IPS-15b (cell line): ENCODE measurements at regions not wholly inside any gene's neighbourhood (a gene's known extent, or its start where the extent isn't known, plus 50 kb on each side); places are given as distances from the start of the nearest gene placed in this dataset.

Source experiments
- H3K27me3 ChIP-seq: one replicate; pipeline ENCODE4 v1.6.1; 2013; ENCODE audit warnings: low read length; ENCODE audit not compliant: control insufficient read depth, insufficient read depth
- H3K36me3 ChIP-seq: one replicate; pipeline ENCODE4 v1.6.1; 2013; ENCODE audit warnings: low read length; ENCODE audit not compliant: control insufficient read depth, insufficient read depth
- H3K4me1 ChIP-seq: one replicate; pipeline ENCODE4 v1.6.1; 2013; ENCODE audit warnings: mild to moderate bottlenecking, low read length; ENCODE audit not compliant: control insufficient read depth, insufficient read depth
- H3K4me3 ChIP-seq: one replicate; pipeline ENCODE4 v1.5.1; 2013; ENCODE audit warnings: low read depth, low read length
- H3K9ac ChIP-seq: one replicate; pipeline ENCODE4 v1.6.1; 2013; ENCODE audit warnings: low read depth, mild to moderate bottlenecking, low read length
- H3K9me3 ChIP-seq: one replicate; pipeline ENCODE4 v1.6.1; 2013; ENCODE audit warnings: mild to moderate bottlenecking, low read length; ENCODE audit not compliant: control insufficient read depth, insufficient read depth

DNA sequence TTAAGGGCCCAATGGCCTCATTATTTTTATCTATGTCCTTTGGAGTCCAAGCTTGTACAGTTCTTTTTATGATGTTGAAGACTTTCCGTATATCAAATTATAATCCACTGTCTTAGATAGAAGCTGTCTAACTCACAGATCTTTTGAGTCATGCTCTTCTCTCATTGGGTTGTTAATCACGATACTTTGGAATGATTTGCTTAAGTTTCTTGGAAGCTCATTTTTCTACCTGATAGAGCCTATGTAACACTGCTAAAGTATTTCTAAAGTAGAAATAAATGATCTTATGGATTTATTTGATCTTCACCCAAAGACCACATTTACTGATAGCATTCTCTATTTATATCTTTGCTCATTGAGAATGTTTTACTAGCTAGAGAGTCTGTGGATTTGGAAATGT is 1554.1 kb downstream of the PLA2G4A start:
- H3K4me1 ChIP-seq: no peaks in the 10 kb centered on the region
- H3K4me3 ChIP-seq: no peak overlapping the region
- H3K9me3 ChIP-seq: no peaks in the 10 kb centered on the region
- H3K36me3 ChIP-seq: no peaks in the 10 kb centered on the region
- no peaks in the 10 kb centered on the region for H3K27me3 ChIP-seq
- H3K9ac ChIP-seq: no peak overlapping the region

- H3K9ac ChIP-seq: no peak overlapping the region
- H3K9me3 ChIP-seq: no peaks in the 10 kb centered on the region
Measured at GRCh38 chr1:188386161-188386560, 1557.4 kb downstream of the PLA2G4A start.

GRCh38 chr1:188386666-188387065 is 1557.9 kb downstream of the PLA2G4A start:
- no peaks in the 10 kb centered on the region for H3K4me1 ChIP-seq
- no peaks in the 10 kb centered on the region for H3K36me3 ChIP-seq
- no peak overlapping the region for H3K9ac ChIP-seq
- no peaks in the 10 kb centered on the region for H3K9me3 ChIP-seq
- H3K4me3 ChIP-seq: no peak overlapping the region
- no peaks in the 10 kb centered on the region for H3K27me3 ChIP-seq

More at GRCh38 chr1:188386161-188386560, 1557.4 kb downstream of the PLA2G4A start:
- no peak overlapping the region for H3K4me3 ChIP-seq
- H3K4me1 ChIP-seq: no peaks in the 10 kb centered on the region
- no peaks in the 10 kb centered on the region for H3K36me3 ChIP-seq
- H3K27me3 ChIP-seq: no peaks in the 10 kb centered on the region

GRCh38 chr1:188394677-188395076 is 1565.9 kb downstream of the PLA2G4A start:
- Histone ChIP-seq H3K9me3 (no peaks in the 10 kb centered on the region), H3K9ac (no peak overlapping the region), H3K36me3 (no peaks in the 10 kb centered on the region), H3K4me3 (no peak overlapping the region), H3K27me3 (no peaks in the 10 kb centered on the region), H3K4me1 (no peaks in the 10 kb centered on the region)

DNA sequence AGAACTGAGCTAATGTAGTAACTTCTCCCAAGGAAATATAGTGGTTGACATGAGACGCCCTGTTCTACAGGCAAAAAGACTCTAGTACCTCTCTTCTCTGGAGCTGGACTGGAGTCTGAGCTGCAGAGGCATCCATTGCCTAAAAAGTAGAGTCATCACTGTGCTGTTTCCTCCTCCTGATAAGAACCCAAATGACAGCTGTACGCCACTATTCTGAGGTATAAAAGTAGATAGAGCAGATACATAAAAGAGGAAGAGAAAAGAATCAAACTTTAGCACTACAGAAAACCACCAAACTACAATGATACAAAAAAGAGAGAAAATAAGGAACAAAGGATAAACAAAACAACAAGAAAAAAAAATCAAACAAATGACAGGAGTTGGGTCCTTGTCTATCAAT is 1568.8 kb downstream of the PLA2G4A start:
- Histone ChIP-seq H3K27me3 (no peaks in the 10 kb centered on the region), H3K9me3 (no peaks in the 10 kb centered on the region), H3K36me3 (no peaks in the 10 kb centered on the region), H3K9ac (no peak overlapping the region), H3K4me3 (no peak overlapping the region), H3K4me1 (no peaks in the 10 kb centered on the region)

- no peaks in the 10 kb centered on the region for H3K36me3 ChIP-seq
- H3K4me3 ChIP-seq: no peak overlapping the region
- H3K9me3 ChIP-seq: no peaks in the 10 kb centered on the region
- no peak overlapping the region for H3K9ac ChIP-seq
- no peaks in the 10 kb centered on the region for H3K27me3 ChIP-seq
- H3K4me1 ChIP-seq: no peaks in the 10 kb centered on the region
Measured at GRCh38 chr1:188402986-188403385, 1574.2 kb downstream of the PLA2G4A start.

DNA sequence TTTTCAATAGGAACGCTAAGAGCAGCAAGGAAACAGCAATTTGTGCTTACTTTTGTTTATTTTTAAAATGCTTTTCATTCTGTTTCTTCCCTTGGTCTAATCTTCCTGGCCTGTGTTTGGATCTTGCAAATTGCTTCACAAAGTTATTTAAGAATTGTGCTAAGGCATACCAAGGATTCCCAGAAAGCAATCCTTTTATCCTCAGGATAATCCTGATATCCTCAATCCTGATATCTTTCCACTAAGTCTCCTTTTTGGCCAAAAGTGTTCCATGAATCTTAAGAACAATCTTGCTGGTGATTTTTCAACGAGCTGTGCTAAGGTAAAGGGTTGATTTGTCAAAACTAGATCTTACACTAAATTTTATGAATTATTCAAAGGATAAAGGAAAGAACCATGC is 1577.9 kb downstream of the PLA2G4A start:
- no peaks in the 10 kb centered on the region for H3K36me3 ChIP-seq
- no peaks in the 10 kb centered on the region for H3K9me3 ChIP-seq
- no peak overlapping the region for H3K4me3 ChIP-seq
- no peaks in the 10 kb centered on the region for H3K27me3 ChIP-seq
- no peaks in the 10 kb centered on the region for H3K4me1 ChIP-seq
- no peak overlapping the region for H3K9ac ChIP-seq

DNA sequence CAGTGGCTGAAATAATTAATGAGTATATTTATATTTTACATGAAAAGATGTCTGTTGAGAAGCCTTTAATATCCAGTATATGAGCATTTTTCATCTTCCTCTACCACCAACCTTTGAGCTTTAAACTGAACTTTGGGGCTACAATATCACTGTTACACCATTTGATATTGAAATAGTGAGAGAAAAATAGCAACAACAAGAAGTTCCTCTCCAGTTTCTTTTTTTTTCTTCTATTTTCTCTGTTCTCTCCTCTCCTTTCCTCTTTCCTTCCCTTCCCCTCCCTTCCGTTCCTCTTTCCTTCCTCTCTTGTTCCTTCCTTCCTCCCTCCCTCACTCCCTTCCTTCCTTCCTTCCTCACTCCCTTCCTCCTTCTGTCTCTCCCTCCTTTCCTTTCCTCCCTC is 1591.4 kb downstream of the PLA2G4A start:
- H3K36me3 ChIP-seq: no peaks in the 10 kb centered on the region
- H3K4me1 ChIP-seq: no peaks in the 10 kb centered on the region
- H3K27me3 ChIP-seq: no peaks in the 10 kb centered on the region
- H3K9me3 ChIP-seq: no peaks in the 10 kb centered on the region
- no peak overlapping the region for H3K4me3 ChIP-seq
- H3K9ac ChIP-seq: no peak overlapping the region

DNA sequence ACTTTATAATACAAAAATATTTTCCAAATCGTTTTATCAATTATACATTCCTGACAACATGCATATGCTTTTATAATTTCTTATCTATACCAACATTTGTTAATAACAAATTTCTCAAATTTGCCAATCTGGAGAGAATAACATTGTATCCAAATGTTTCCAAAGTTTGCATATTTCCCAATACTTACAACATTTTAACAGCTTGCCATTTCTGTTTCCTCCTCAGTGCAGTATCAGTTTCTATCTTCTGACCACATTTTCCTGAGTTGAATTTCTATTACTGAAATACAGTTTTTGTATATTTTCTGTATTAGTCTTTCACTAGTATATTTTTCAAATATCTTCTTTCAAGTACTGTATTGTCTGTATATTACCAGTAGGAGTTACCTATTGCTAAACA is 1594.3 kb downstream of the PLA2G4A start:
- Histone ChIP-seq H3K36me3 (no peaks in the 10 kb centered on the region), H3K9me3 (no peaks in the 10 kb centered on the region), H3K9ac (no peak overlapping the region), H3K27me3 (no peaks in the 10 kb centered on the region), H3K4me3 (no peak overlapping the region), H3K4me1 (no peaks in the 10 kb centered on the region)

GRCh38 chr1:188424176-188424575 is 1595.4 kb downstream of the PLA2G4A start:
- Histone ChIP-seq H3K9ac (no peak overlapping the region), H3K4me1 (no peaks in the 10 kb centered on the region), H3K4me3 (no peak overlapping the region), H3K9me3 (no peaks in the 10 kb centered on the region), H3K27me3 (no peaks in the 10 kb centered on the region), H3K36me3 (no peaks in the 10 kb centered on the region)

DNA sequence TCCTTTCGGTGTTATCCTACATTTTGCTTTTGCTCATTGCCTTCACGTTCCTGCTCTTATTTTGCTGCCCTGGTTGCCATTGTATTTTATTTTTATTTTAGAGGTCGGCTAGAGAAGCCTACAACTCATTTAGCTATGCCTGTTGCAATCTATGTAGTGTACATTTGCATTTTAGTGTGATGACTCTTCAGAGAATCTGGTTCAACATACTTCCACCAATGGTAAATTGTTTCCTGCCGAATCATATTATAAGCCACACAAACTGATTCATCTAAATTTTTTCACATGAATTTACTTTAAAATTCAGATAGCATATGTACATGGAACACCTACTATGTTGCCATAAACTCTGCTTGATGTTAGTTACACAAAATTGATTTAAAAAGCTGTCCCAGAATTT is 1596.9 kb downstream of the PLA2G4A start:
- Histone ChIP-seq H3K9ac (no peak overlapping the region), H3K4me1 (no peaks in the 10 kb centered on the region), H3K27me3 (no peaks in the 10 kb centered on the region), H3K4me3 (no peak overlapping the region), H3K9me3 (no peaks in the 10 kb centered on the region), H3K36me3 (no peaks in the 10 kb centered on the region)

DNA sequence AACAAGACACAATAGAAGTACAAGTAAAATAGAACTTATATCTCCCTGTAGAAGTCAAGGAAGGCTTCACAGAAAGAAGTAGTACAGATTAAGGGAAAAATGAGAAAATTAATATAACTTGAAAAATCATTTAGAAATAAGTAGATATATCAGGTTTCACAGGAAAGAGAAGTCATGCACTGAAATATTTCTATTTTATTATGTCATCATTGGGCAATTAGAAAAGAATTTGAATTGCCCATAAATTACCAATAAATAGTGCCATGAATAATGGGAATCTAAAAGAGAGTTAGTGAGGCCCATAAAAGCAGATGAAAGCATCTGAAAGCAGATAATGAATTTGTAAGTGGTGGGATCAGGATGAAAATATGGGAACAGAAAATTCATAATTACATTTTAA is 1597.8 kb downstream of the PLA2G4A start:
- Histone ChIP-seq H3K9me3 (no peaks in the 10 kb centered on the region), H3K4me1 (no peaks in the 10 kb centered on the region), H3K4me3 (no peak overlapping the region), H3K27me3 (no peaks in the 10 kb centered on the region), H3K9ac (no peak overlapping the region), H3K36me3 (no peaks in the 10 kb centered on the region)

DNA sequence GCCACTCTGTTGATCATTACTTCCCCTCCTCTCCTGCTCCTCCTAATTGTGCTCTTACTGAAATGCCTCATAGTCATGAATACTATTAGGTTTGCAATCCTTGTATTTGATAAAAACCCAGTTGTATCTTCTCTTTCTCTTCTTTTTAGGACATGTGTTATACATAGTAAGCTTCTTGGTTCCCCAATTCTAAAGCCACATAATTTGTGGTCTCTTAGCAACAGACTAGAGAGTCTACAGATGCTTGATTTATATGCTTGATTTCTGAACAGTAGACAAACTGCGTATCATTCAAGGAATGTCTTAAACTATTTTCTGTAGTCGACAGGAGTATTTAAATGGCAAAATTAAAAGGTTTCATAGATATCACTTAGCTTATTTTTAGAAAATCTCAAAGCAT is 1598.9 kb downstream of the PLA2G4A start:
- H3K9ac ChIP-seq: no peak overlapping the region
- no peaks in the 10 kb centered on the region for H3K27me3 ChIP-seq
- H3K4me1 ChIP-seq: no peaks in the 10 kb centered on the region
- no peaks in the 10 kb centered on the region for H3K36me3 ChIP-seq
- H3K9me3 ChIP-seq: no peaks in the 10 kb centered on the region
- H3K4me3 ChIP-seq: no peak overlapping the region
